Hepatocyte (in vitro differentiated cells): ENCODE measurements at regions not wholly inside any gene's neighbourhood (a gene's known extent, or its start where the extent isn't known, plus 50 kb on each side); places are given as distances from the start of the nearest gene placed in this dataset.

Experiments used
- DNase-seq: peaks from one replicate; pipeline ENCODE4 v3.0.0-alpha.2; 2016; ENCODE audit warnings: low spot score
- H2AFZ ChIP-seq: fragments of 200-600 bp; sonication (generic); 2 replicates; pipeline ENCODE4 v1.6.0; 2016; ENCODE audit warnings: antibody characterized with exemption, mild to moderate bottlenecking
- H3K27ac ChIP-seq: fragments of 200-600 bp; sonication (generic); 2 replicates; pipeline ENCODE4 v1.5.1; 2016; ENCODE audit warnings: mild to moderate bottlenecking
- H3K27me3 ChIP-seq: fragments of 200-600 bp; sonication (generic); 2 replicates; pipeline ENCODE4 v1.6.1; 2016
- H3K36me3 ChIP-seq: fragments of 200-600 bp; sonication (generic); replicated peaks from 2 replicates; pipeline ENCODE4 v1.5.1; 2016; ENCODE audit warnings: low read depth; ENCODE audit not compliant: insufficient read depth
- H3K4me1 ChIP-seq: fragments of 200-600 bp; sonication (generic); 2 replicates; pipeline ENCODE4 v1.5.1; 2016; ENCODE audit warnings: mild to moderate bottlenecking, moderate library complexity; ENCODE audit not compliant: insufficient read depth
- H3K4me2 ChIP-seq: fragments of 200-600 bp; sonication (generic); 2 replicates; pipeline ENCODE4 v1.6.0; 2016
- H3K4me3 ChIP-seq: fragments of 200-600 bp; sonication (generic); 2 replicates; pipeline ENCODE4 v1.5.1; 2016; ENCODE audit warnings: mild to moderate bottlenecking
- H3K79me2 ChIP-seq: fragments of 200-600 bp; sonication (generic); 2 replicates; pipeline ENCODE4 v1.6.0; 2017; ENCODE audit warnings: mild to moderate bottlenecking
- H3K9me2 ChIP-seq: fragments of 200-600 bp; sonication (generic); replicated peaks from 2 replicates; pipeline ENCODE4 v1.6.0; 2017; ENCODE audit warnings: mild to moderate bottlenecking; ENCODE audit not compliant: insufficient read depth
- H3K9me3 ChIP-seq: fragments of 200-600 bp; sonication (generic); 2 replicates; pipeline ENCODE4 v1.5.1; 2016; ENCODE audit warnings: low read depth, mild to moderate bottlenecking
- H4K20me1 ChIP-seq: fragments of 200-600 bp; sonication (generic); 2 replicates; pipeline ENCODE4 v1.6.0; 2016; ENCODE audit warnings: mild to moderate bottlenecking; ENCODE audit not compliant: insufficient read depth, poor library complexity, severe bottlenecking
- EZH2 ChIP-seq: fragments of 200-600 bp; sonication (generic); IDR thresholded peaks from 2 replicates; pipeline ENCODE4 v1.6.1; 2016; ENCODE audit warnings: antibody characterized with exemption, mild to moderate bottlenecking, borderline replicate concordance
- EZH2phosphoT487 ChIP-seq: fragments of 200-600 bp; sonication (generic); IDR thresholded peaks from one replicate; pipeline ENCODE4 v1.6.1; 2018; ENCODE audit warnings: antibody characterized with exemption, mild to moderate bottlenecking, low read depth, moderate library complexity; ENCODE audit not compliant: unreplicated experiment, severe bottlenecking
- WGBS: methylation state at CpG from one replicate; pipeline ENCODE4 v1.1.6; 2016; ENCODE audit warnings: low lambda C conversion rate; ENCODE audit errors: missing lambda C conversion rate; 5-methylcytosine and 5-hydroxymethylcytosine counted together
- TF ChIP-seq, protein P1 (sequence below): fragments of 200-600 bp; sonication (generic); IDR thresholded peaks from 2 replicates; pipeline ENCODE4 v1.5.1; 2016; ENCODE audit warnings: antibody characterized with exemption, mild to moderate bottlenecking; ENCODE audit not compliant: poor library complexity

- Histone ChIP-seq H3K4me3 (no peak overlapping the region), H3K27me3 (no peaks in the 10 kb centered on the region), H3K9me2 (no peaks in the 10 kb centered on the region), H3K27ac (no peak overlapping the region), H4K20me1 (no peaks in the 10 kb centered on the region), H3K36me3 (no peaks in the 10 kb centered on the region), H3K4me1 (no peaks in the 10 kb centered on the region), H3K9me3 (no peaks in the 10 kb centered on the region), H3K4me2 (no peak overlapping the region), H3K79me2 (no peaks in the 10 kb centered on the region), H2AFZ (no peak overlapping the region)
- no peak for TF ChIP-seq EZH2phosphoT487
- TF ChIP-seq, protein P1, sequence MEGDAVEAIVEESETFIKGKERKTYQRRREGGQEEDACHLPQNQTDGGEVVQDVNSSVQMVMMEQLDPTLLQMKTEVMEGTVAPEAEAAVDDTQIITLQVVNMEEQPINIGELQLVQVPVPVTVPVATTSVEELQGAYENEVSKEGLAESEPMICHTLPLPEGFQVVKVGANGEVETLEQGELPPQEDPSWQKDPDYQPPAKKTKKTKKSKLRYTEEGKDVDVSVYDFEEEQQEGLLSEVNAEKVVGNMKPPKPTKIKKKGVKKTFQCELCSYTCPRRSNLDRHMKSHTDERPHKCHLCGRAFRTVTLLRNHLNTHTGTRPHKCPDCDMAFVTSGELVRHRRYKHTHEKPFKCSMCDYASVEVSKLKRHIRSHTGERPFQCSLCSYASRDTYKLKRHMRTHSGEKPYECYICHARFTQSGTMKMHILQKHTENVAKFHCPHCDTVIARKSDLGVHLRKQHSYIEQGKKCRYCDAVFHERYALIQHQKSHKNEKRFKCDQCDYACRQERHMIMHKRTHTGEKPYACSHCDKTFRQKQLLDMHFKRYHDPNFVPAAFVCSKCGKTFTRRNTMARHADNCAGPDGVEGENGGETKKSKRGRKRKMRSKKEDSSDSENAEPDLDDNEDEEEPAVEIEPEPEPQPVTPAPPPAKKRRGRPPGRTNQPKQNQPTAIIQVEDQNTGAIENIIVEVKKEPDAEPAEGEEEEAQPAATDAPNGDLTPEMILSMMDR: no peak
- TF ChIP-seq EZH2: no peak
- WGBS: 58% methylated on average over 2 of the region's 2 CpGs
- DNase-seq: no peak
Measured at GRCh38 chr9:120312031-120312430, 267.9 kb downstream of the CDK5RAP2 start.

DNA sequence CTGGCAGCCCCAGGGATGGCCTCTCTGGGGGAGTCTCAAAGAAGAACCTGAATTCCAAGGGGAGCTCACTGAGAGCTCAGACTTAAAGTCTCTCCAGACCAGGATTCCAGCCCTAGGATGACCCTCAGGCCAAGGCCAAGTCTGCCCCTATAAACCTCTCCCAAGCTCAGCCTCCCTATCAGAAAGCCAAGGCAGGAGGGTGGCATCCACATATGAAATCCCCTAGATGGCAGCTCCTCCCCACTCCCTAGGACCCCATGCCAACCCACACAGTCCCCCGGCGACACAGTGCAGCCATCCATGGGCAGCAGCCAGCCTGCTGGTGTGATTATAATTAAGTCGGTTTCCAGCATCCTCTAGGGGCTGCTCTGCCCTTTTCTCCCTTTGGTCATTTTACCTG, 269.9 kb downstream of the CDK5RAP2 start:
- no peak for DNase-seq
- WGBS: 89% methylated on average over 3 of the region's 3 CpGs
- no peak overlapping the region for H3K4me2 ChIP-seq
- no peak overlapping the region for H2AFZ ChIP-seq
- H3K4me3 ChIP-seq: no peak overlapping the region
- H3K79me2 ChIP-seq: no peaks in the 10 kb centered on the region
- no peaks in the 10 kb centered on the region for H3K9me3 ChIP-seq
- no peak overlapping the region for H3K27ac ChIP-seq
- no peaks in the 10 kb centered on the region for H3K9me2 ChIP-seq
- no peaks in the 10 kb centered on the region for H4K20me1 ChIP-seq
- no peaks in the 10 kb centered on the region for H3K36me3 ChIP-seq
- H3K4me1 ChIP-seq: no peaks in the 10 kb centered on the region
- TF ChIP-seq EZH2phosphoT487 (no peak), EZH2 (no peak)
- TF ChIP-seq, protein P1: no peak
- H3K27me3 ChIP-seq: no peaks in the 10 kb centered on the region

GRCh38 chr9:120308495-120308894, 271.5 kb downstream of the CDK5RAP2 start:
- Histone ChIP-seq H4K20me1 (no peaks in the 10 kb centered on the region), H3K36me3 (no peaks in the 10 kb centered on the region), H3K4me1 (no peaks in the 10 kb centered on the region), H3K9me2 (no peaks in the 10 kb centered on the region), H3K4me3 (no peak overlapping the region), H3K27ac (no peak overlapping the region), H3K79me2 (no peaks in the 10 kb centered on the region), H3K27me3 (no peaks in the 10 kb centered on the region), H3K9me3 (no peaks in the 10 kb centered on the region), H2AFZ (no peak overlapping the region), H3K4me2 (no peak overlapping the region)
- WGBS: 35% methylated on average over 3 of the region's 3 CpGs
- TF ChIP-seq EZH2phosphoT487: no peak
- no peak for TF ChIP-seq EZH2
- TF ChIP-seq, protein P1: no peak
- DNase-seq: no peak

DNA sequence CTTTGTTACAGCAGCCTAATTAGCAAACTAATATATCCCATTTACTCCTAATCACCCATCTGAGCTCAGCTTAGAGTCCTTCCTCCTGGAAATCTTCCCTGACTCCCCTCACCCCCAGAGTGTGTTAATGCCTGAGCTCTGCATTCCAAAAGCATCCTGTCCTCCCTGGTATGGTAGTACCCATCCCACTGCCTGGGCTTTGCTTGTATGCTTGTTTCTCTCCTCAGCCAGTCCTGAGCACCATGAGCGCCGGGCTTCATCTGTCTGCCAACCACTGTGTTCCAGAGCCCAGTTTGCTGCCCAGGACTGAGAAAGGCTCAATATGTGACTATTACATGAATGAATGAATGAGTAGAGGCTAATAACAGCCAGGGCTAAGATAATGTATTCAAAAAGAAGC, 272.4 kb downstream of the CDK5RAP2 start:
- Histone ChIP-seq H3K79me2 (no peaks in the 10 kb centered on the region), H3K4me2 (no peak overlapping the region), H3K36me3 (no peaks in the 10 kb centered on the region), H3K4me3 (no peak overlapping the region), H4K20me1 (no peaks in the 10 kb centered on the region), H2AFZ (no peak overlapping the region), H3K27me3 (no peaks in the 10 kb centered on the region), H3K27ac (no peak overlapping the region), H3K9me2 (no peaks in the 10 kb centered on the region), H3K4me1 (no peaks in the 10 kb centered on the region), H3K9me3 (no peaks in the 10 kb centered on the region)
- DNase-seq: no peak
- TF ChIP-seq EZH2phosphoT487: no peak
- TF ChIP-seq, protein P1: no peak
- TF ChIP-seq EZH2: no peak
- WGBS: 95% methylated on average over 2 of the region's 2 CpGs
